Lung (tissue), 11 donors: ENCODE measurements at regions not wholly inside any gene's neighbourhood (a gene's known extent, or its start where the extent isn't known, plus 50 kb on each side); places are given as distances from the start of the nearest gene placed in this dataset.

Experiments
- ATAC-seq: fragments of 200-7000 bp; cut with Tn5 transposase; one replicate; pipeline ENCODE4 v1.9.1; 2020; ENCODE audit warnings: moderate number of reproducible peaks; ENCODE audit not compliant: insufficient read depth, low FRiP score
- DNase-seq, 3 donors: peaks; one replicate each; pipeline ENCODE4 v3.0.0-alpha.2; 2013 to 2017
- H3K27ac ChIP-seq, 2 donors: one replicate each; pipeline ENCODE4 v1.5.1; 2013; ENCODE audit warnings: mild to moderate bottlenecking in 2 of 2, moderate library complexity in 2 of 2, control low read depth in 1 of 2, inconsistent platforms in 1 of 2, low read depth in 1 of 2, low read length in 1 of 2
- H3K27me3 ChIP-seq, 3 donors: one replicate each; pipeline ENCODE4 v1.5.1; 2013; ENCODE audit warnings: low read length in 2 of 3; ENCODE audit not compliant: control insufficient read depth in 3 of 3, insufficient read depth in 3 of 3
- H3K36me3 ChIP-seq, 4 donors: one replicate each; pipeline ENCODE4 v1.5.1; 2013; ENCODE audit warnings: low read length in 4 of 4, mild to moderate bottlenecking in 1 of 4, moderate library complexity in 1 of 4; ENCODE audit not compliant: control insufficient read depth in 4 of 4, insufficient read depth in 4 of 4
- H3K4me1 ChIP-seq, 5 donors: one replicate each; pipeline ENCODE4 v1.5.1; 2013; ENCODE audit warnings: low read length in 5 of 5, mild to moderate bottlenecking in 2 of 5, moderate library complexity in 1 of 5; ENCODE audit not compliant: control insufficient read depth in 5 of 5, insufficient read depth in 5 of 5
- H3K4me3 ChIP-seq: one replicate; pipeline ENCODE4 v1.5.1; 2013; ENCODE audit warnings: mild to moderate bottlenecking, control low read depth, moderate library complexity
- H3K9ac ChIP-seq, 2 donors: one replicate each; pipeline ENCODE4 v1.5.1; 2013; ENCODE audit warnings: low read length in 2 of 2, control low read depth in 1 of 2; ENCODE audit not compliant: insufficient read depth in 1 of 2
- H3K9me3 ChIP-seq, 4 donors: one replicate each; pipeline ENCODE4 v1.5.1; 2013; ENCODE audit warnings: low read length in 3 of 4, mild to moderate bottlenecking in 1 of 4, moderate library complexity in 1 of 4; ENCODE audit not compliant: control insufficient read depth in 4 of 4, insufficient read depth in 3 of 4
- CTCF ChIP-seq: IDR thresholded peaks from 2 replicates; pipeline ENCODE4 v1.5.1; 2012; ENCODE audit warnings: mild to moderate bottlenecking; ENCODE audit errors: control extremely low read depth, extremely low read depth
- WGBS, 2 donors: extraction: QIAGEN DNeasy Blood & Tissue Kit; methylation state at CpG; one replicate each; pipeline ENCODE4 v1.1.7; 2013; 5-methylcytosine and 5-hydroxymethylcytosine counted together
- donor health status: control.
- donor health status: control.
- donor health status: Bipolar disorder and iron deficiency.
- donor health status: healthy.
- donor health status: DM: yes; HTN: yes; CAD: no.

GRCh38 chr18:7382328-7383001 lies 151.6 kb downstream of the LRRC30 start:
- H3K4me1 ChIP-seq, result peaks cover 0 to 4% (median 0%) of the 10 kb centered on the region in 5 donors
- TF ChIP-seq CTCF, result no peak
- H3K27ac ChIP-seq, result no peak overlapping the region
- peaks cover 0 to 2% (median 0%) of the 10 kb centered on the region in 4 donors for H3K9me3 ChIP-seq
- H3K9ac ChIP-seq, result no peak overlapping the region
- ATAC-seq (no peak), DNase-seq (no peak)
- H3K4me3 ChIP-seq, result no peak overlapping the region
- peaks cover 0 to 3% (median 2%) of the 10 kb centered on the region in 3 donors for H3K27me3 ChIP-seq
- no peaks in the 10 kb centered on the region for H3K36me3 ChIP-seq
- 70 to 80% methylated on average over 5 of the region's 5 CpGs for WGBS, 2 donors

- H3K4me1 ChIP-seq, result peaks cover 0 to 4% (median 0%) of the 10 kb centered on the region in 5 donors
- no peak overlapping the region for H3K9ac ChIP-seq
- ATAC-seq, result no peak
- H3K36me3 ChIP-seq, result no peaks in the 10 kb centered on the region
- WGBS, 2 donors, result 72 to 73% methylated on average over 17 of the region's 17 CpGs
- no peak overlapping the region for H3K4me3 ChIP-seq
- H3K27me3 ChIP-seq, result peaks cover 0 to 3% (median 2%) of the 10 kb centered on the region in 3 donors
- no peak overlapping the region for H3K27ac ChIP-seq
- no peak for DNase-seq
- H3K9me3 ChIP-seq, result peaks cover 0 to 2% (median 0%) of the 10 kb centered on the region in 4 donors
- TF ChIP-seq CTCF, result no peak
Measured at GRCh38 chr18:7383002-7383980, 152.4 kb downstream of the LRRC30 start.

- 41 to 66% methylated on average over 5 of the region's 5 CpGs for WGBS, 2 donors
- Histone ChIP-seq H3K4me3 (no peak overlapping the region), H3K9ac (no peak overlapping the region), H3K4me1 (no peaks in the 10 kb centered on the region), H3K27ac (no peak overlapping the region), H3K36me3 (no peaks in the 10 kb centered on the region), H3K27me3 (peaks cover 0 to 3% (median 0%) of the 10 kb centered on the region in 3 donors), H3K9me3 (no peaks in the 10 kb centered on the region)
- ATAC-seq (no peak), DNase-seq (no peak)
- TF ChIP-seq CTCF, result no peak
Measured at GRCh38 chr18:7388741-7389140, 157.9 kb downstream of the LRRC30 start.
